Suprapubic skin (tissue), 4 donors: ENCODE measurements at regions not wholly inside any gene's neighbourhood (a gene's known extent, or its start where the extent isn't known, plus 50 kb on each side); places are given as distances from the start of the nearest gene placed in this dataset.

ENCODE experiments used
- CTCF ChIP-seq, 2 donors: fragments of 200-600 bp in 1 of 2; fragments of 450-650 bp in 1 of 2; sonication (generic) in 1 of 2; IDR thresholded peaks; one replicate each; pipeline ENCODE4 v1.5.1; 2016 to 2019; ENCODE audit warnings: antibody characterized with exemption in 2 of 2, mild to moderate bottlenecking in 1 of 2, moderate library complexity in 1 of 2
- EP300 ChIP-seq: sonication (generic); formaldehyde crosslinking; IDR thresholded peaks from one replicate; pipeline ENCODE4 v1.6.1; 2017; ENCODE audit warnings: antibody characterized with exemption
- POLR2A ChIP-seq, 2 donors: fragments of 450-650 bp; IDR thresholded peaks; one replicate each; pipeline ENCODE4 v1.6.1; 2017; ENCODE audit warnings: antibody characterized with exemption in 2 of 2, mild to moderate bottlenecking in 2 of 2, moderate library complexity in 2 of 2
- POLR2AphosphoS5 ChIP-seq, 3 donors: sonication (generic); formaldehyde crosslinking; IDR thresholded peaks; one replicate each; pipeline ENCODE4 v1.6.1; 2017; ENCODE audit warnings: antibody characterized with exemption in 3 of 3

GRCh38 chr5:4116834-4117233 lies 521.2 kb downstream of the IRX1 start:
- TF ChIP-seq CTCF (IDR thresholded peaks at IDR 0.05) (no peak), POLR2AphosphoS5 (IDR thresholded peaks at IDR 0.05) (no peak), POLR2A (IDR thresholded peaks at IDR 0.05) (no peak), EP300 (no peak)
